GM13977 (cell line): ENCODE measurements at regions not wholly inside any gene's neighbourhood (a gene's known extent, or its start where the extent isn't known, plus 50 kb on each side); places are given as distances from the start of the nearest gene placed in this dataset.

Experiments
- DNase-seq: peaks from one replicate; pipeline ENCODE4 v3.0.0; 2012; ENCODE audit warnings: low spot score
- in situ Hi-C: fragments of 300-500 bp; cut with MboI; formaldehyde crosslinking; loops from one replicate; pipeline ENCODE4 v1.12.0; 2022; ENCODE audit warnings: low sequenced_read_pairs, low pct_unique_long_range_greater_than_20kb, mixed read lengths, inconsistent platforms; ENCODE audit not compliant: unreplicated experiment
- TF ChIP-seq, protein P1 (sequence below): IDR thresholded peaks from 2 replicates; pipeline ENCODE4 v1.5.1; 2012; ENCODE audit warnings: mild to moderate bottlenecking, control low read depth; ENCODE audit not compliant: insufficient read depth; ENCODE audit errors: extremely low read depth, missing control alignments

DNA sequence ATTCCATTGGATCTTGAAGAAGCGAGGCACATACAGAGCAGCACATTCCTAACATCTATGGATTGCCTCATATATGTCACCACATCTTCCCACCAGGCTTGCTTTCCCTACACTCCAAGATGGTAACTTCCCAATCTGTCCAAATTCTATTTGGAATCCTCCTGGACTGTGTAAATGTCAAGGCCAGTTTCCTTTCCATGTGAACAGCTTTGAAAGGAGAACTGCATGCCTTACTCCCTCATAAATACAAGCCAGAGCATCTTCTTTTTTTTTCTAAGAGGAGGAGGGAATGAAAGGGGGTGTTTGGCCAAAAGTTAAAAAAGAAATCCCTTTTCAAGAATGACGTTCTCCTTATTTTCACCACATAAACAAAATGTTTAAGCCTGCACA lies 103.8 kb upstream of the OSR1 start:
- TF ChIP-seq, protein P1, sequence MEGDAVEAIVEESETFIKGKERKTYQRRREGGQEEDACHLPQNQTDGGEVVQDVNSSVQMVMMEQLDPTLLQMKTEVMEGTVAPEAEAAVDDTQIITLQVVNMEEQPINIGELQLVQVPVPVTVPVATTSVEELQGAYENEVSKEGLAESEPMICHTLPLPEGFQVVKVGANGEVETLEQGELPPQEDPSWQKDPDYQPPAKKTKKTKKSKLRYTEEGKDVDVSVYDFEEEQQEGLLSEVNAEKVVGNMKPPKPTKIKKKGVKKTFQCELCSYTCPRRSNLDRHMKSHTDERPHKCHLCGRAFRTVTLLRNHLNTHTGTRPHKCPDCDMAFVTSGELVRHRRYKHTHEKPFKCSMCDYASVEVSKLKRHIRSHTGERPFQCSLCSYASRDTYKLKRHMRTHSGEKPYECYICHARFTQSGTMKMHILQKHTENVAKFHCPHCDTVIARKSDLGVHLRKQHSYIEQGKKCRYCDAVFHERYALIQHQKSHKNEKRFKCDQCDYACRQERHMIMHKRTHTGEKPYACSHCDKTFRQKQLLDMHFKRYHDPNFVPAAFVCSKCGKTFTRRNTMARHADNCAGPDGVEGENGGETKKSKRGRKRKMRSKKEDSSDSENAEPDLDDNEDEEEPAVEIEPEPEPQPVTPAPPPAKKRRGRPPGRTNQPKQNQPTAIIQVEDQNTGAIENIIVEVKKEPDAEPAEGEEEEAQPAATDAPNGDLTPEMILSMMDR, result no peak
- in situ Hi-C loops, result no loop called here
- no peak for DNase-seq

DNA sequence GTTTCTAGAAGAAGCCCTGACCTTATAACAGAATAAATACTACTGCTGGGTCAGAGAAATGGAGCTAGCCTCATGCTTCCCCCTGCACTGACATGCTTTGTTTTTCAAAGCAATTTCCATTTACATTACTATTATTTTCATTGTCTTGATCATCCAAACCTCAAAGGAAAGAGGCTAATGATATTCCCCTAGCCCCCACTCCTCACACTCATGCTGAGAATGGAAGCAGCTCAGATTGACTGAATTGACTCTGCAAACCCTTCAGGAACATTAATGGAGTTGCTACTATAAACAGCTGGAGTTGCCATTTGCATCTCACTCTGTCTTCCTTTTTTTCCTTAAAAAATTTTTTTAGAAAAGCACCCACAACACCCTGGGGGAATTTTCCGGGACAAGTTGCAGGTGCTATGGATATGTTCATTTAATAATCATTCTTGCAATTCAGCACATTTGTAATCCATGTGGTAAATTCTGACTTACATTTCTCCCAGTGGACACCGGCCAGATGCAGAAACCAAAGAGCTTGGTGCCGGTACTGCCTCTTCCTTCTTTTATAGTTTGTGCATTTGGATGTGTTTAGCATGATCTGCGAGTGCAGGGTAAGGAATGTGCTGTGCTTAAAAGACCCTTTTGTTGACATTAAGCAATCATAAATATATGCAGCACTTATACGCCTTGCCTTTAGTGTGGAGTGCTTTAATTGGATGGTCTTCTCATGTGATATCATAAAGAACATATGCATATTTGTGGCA lies 103.3 kb upstream of the OSR1 start:
- DNase-seq, result no peak
- in situ Hi-C loops, result no loop called here
- TF ChIP-seq, protein P1, result no peak

DNA sequence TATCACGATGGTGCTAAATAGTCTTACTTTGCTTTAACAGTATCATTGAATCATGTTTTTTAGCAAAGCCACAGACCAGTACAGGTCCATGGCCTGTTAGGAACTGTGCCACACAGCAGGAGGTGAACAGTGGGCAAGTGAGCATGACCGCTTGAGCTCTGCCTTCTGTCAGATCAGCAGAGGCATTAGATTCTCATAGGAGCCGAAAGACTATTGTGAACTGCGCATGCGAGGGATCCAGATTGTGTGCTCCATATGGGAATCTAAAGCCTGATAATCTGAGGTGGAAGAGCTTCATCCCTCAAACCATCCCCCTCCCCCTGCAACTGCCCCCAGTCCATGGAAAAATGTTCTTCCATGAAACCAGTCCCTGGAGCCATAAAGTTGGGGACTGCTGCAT lies 102.3 kb upstream of the OSR1 start:
- TF ChIP-seq, protein P1, result no peak
- in situ Hi-C loops, result no loop called here
- no peak for DNase-seq

DNA sequence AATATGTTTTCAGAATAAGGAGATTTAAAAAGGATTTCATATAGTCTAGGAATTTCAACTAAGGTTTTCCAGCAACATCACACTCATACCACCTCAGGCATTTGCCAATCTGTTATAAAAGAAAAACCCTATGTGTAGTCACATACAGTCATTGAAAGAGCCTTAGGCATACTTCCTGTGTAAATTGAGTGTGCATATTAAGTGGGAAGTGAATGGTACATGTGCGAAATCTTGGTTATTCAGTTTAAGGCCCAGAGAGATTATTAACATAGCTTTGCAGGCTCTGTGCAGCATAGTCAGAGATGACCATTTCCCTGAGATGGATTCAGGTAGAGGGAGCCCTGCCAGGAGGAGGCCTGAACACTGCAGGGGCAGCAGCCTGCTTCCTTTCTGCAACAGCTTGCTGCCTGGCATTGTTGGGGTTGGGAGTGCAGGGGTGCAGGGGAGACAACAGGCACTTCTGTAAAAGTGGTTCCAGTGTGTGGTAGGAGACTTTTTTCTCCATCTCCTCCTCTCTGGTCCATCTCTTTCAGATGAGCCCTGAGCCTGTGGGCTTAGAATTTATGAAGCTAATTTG lies 100.1 kb upstream of the OSR1 start:
- TF ChIP-seq, protein P1, result no peak
- in situ Hi-C loops, result no loop called here
- DNase-seq, result no peak

DNA sequence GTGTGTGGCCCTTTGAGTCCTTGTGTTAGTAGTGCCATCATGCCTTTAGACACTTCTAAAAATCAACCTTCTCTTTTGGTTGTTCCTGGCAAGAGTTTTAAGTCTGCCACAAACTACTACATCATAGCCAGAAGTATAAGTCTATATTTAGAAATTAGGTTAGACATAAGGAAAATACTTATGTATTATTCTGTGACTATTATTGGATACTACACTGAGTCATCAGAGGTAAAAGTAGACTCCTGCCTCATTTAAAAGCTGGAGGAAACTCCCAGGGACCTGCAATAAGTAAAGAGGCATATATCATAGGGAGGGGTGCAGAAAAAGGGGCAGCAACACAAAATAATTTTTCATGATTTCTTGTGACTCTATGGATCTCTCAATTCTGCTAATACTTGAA lies 99.4 kb upstream of the OSR1 start:
- no peak for DNase-seq
- TF ChIP-seq, protein P1, result no peak
- in situ Hi-C loops, result no loop called here

DNA sequence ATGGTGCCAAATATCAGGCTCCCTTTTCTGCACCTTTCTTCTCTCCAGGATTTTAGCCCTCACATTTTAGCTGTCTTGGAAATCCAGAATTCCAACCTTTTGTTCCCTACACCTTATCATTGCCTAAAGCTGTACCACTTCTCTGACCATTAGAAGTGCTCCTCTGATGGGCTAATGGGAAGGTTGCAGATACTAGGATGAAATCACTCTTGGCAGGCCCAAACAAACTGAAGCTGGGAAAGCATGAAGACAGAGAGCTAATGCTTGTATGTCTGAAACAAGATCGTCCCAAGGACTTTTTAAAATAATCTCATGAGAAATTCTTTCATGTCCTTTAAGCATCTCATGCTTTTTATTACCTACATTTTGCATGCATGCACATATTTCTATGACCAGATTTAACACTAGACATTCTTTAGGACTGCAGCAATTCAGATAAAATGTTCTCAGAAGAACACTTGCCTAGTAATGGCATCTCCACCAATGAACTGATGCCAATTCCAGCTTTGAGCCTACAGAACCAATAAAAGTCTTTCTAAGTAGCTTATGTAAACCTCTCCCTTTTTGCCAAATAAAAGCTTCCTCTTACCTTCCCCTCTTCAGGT lies 98.4 kb upstream of the OSR1 start:
- in situ Hi-C loops, result no loop called here
- TF ChIP-seq, protein P1, result no peak
- no peak for DNase-seq
